ENCODE measurements at regions not wholly inside any gene's neighbourhood (a gene's known extent, or its start where the extent isn't known, plus 50 kb on each side); places are given as distances from the start of the nearest gene placed in this dataset.

GRCh38 chr2:16128746-16129610 lies 188.6 kb downstream of the MYCN start (continued):
- no peak for TF ChIP-seq RFX5 (IDR thresholded peaks at IDR 0.05; ENCODE audit: low read length)
- TF ChIP-seq SMC3 (IDR thresholded peaks at IDR 0.05; ENCODE audit: low read depth, low read length): no peak
- TF ChIP-seq YY1 (IDR thresholded peaks at IDR 0.05; ENCODE audit: low read depth): no peak

- Histone ChIP-seq H3K9me2 (no peaks in the 10 kb centered on the region), H4K20me1 (ENCODE audit: insufficient read depth) (no peaks in the 10 kb centered on the region), H3K27me3 (ENCODE audit: insufficient read depth) (no peaks in the 10 kb centered on the region), H2AFZ (ENCODE audit: low read depth) (no peak overlapping the region), H3K79me2 (ENCODE audit: insufficient read depth) (no peaks in the 10 kb centered on the region), H3K36me3 (replicated peaks in 1 of 2; ENCODE audit: control insufficient read depth in 1 of 2, insufficient read depth in 2 of 2, low read length in 1 of 2) (no peaks in the 10 kb centered on the region), H3K9ac (no peak overlapping the region), H3K4me3 (ENCODE audit: low read depth in 2 of 2, low read length in 1 of 2) (no peak overlapping the region), H3F3A (replicated peaks; ENCODE audit: insufficient read depth) (no peaks in the 10 kb centered on the region), H3K4me2 (no peak overlapping the region), H3K27ac (ENCODE audit: low read depth in 2 of 2, low read length in 1 of 2) (no peak overlapping the region), H3K9me3 (no peaks in the 10 kb centered on the region), H3K4me1 (ENCODE audit: control insufficient read depth in 1 of 2, insufficient read depth in 2 of 2, low read depth in 1 of 2, low read length in 1 of 2) (peaks cover 0 to 16% of the 10 kb centered on the region in 2 experiments; a peak in 1 of 4 replicates)
- no peak for DNase-seq
- POLR2A ChIA-PET: no interaction called here
- 42% methylated on average over 3 of the region's 8 CpGs for WGBS (ENCODE audit: low lambda C conversion rate)
- no peak for TF ChIP-seq USF1 (IDR thresholded peaks at IDR 0.05; ENCODE audit: borderline replicate concordance, low read depth)
- no peak for TF ChIP-seq MEF2A (IDR thresholded peaks at IDR 0.05; ENCODE audit: borderline replicate concordance, low read depth)
- no peak for TF ChIP-seq RAD21 (IDR thresholded peaks at IDR 0.05; ENCODE audit: low read length)
- TF ChIP-seq PBX3 (IDR thresholded peaks at IDR 0.05): no peak
- no peak for TF ChIP-seq SMC3 (IDR thresholded peaks at IDR 0.05; ENCODE audit: low read depth, low read length)
- no peak for TF ChIP-seq REST (IDR thresholded peaks at IDR 0.05; ENCODE audit: low read depth, low read length)
- TF ChIP-seq FOXJ3 (CRISPR knock-in tag; IDR thresholded peaks at IDR 0.05): no peak
- no peak for TF ChIP-seq IRF3 (IDR thresholded peaks at IDR 0.05; ENCODE audit: low read depth, low read length)
- no peak for TF ChIP-seq RFX5 (IDR thresholded peaks at IDR 0.05; ENCODE audit: low read length)
- CTCF ChIA-PET: no interaction called here
These were observed 187.6 kb downstream of the MYCN start for GRCh38 chr2:16127958-16128357.
